PC-3 (cell line): ENCODE measurements at regions not wholly inside any gene's neighbourhood (a gene's known extent, or its start where the extent isn't known, plus 50 kb on each side); places are given as distances from the start of the nearest gene placed in this dataset.

Experiments
- ATAC-seq: fragments of 200-7000 bp; cut with Tn5 transposase; 2 replicates; pipeline ENCODE4 v1.9.1; 2020; ENCODE audit warnings: mild to moderate bottlenecking, moderate library complexity
- BruUV-seq: library from RNA; stranded (reverse); fragments of 400-500 nt; replicated peaks from 2 replicates; lab custom pipeline; 2021; lab: Mats Ljungman, UMichigan
- CTCF ChIA-PET: fragments of 300-600 bp; sonication (Branson Sonifier 250); formaldehyde crosslinking; loops from one replicate; lab custom pipeline; 2022; ENCODE audit warnings: antibody characterized with exemption; lab: Charles Lee
- POLR2A ChIA-PET: fragments of 300-600 bp; sonication (Branson Sonifier 250); formaldehyde crosslinking; loops from one replicate; lab custom pipeline; 2022; ENCODE audit warnings: antibody characterized with exemption; ENCODE audit not compliant: unreplicated experiment; lab: Charles Lee
- DNase-seq: peaks from one replicate; pipeline ENCODE4 v3.0.0-alpha.2; 2015
- H2AFZ ChIP-seq: fragments of 300-600 bp; sonication (generic); 2 replicates; pipeline ENCODE4 v1.6.0; 2016; ENCODE audit warnings: antibody characterized with exemption, low read length
- H3F3A ChIP-seq: fragments of 300-600 bp; sonication (generic); one replicate; pipeline ENCODE4 v1.6.0; 2017; ENCODE audit warnings: antibody characterized with exemption, low read length, control low read depth, mild to moderate bottlenecking; ENCODE audit not compliant: unreplicated experiment
- H3K27ac ChIP-seq: fragments of 300-600 bp; sonication (generic); 2 replicates; pipeline ENCODE4 v1.5.1; 2016; ENCODE audit warnings: mild to moderate bottlenecking, low read length
- H3K27me3 ChIP-seq: fragments of 300-600 bp; sonication (generic); 2 replicates; pipeline ENCODE4 v1.6.1; 2016; ENCODE audit warnings: low read length, mixed read lengths
- H3K36me3 ChIP-seq: fragments of 300-600 bp; sonication (generic); 2 replicates; pipeline ENCODE4 v1.6.1; 2016; ENCODE audit warnings: low read depth, mixed run types, low read length, mixed read lengths
- H3K4me1 ChIP-seq: fragments of 300-600 bp; sonication (generic); 2 replicates; pipeline ENCODE4 v1.5.1; 2016; ENCODE audit warnings: low read length; ENCODE audit not compliant: insufficient read depth
- H3K4me2 ChIP-seq: fragments of 300-600 bp; sonication (generic); 2 replicates; pipeline ENCODE4 v1.6.0; 2016; ENCODE audit warnings: low read length
- H3K4me3 ChIP-seq: fragments of 300-600 bp; sonication (generic); 2 replicates; pipeline ENCODE4 v1.5.1; 2016; ENCODE audit warnings: mild to moderate bottlenecking, low read length, mixed read lengths
- H3K79me2 ChIP-seq: fragments of 300-600 bp; sonication (generic); 2 replicates; pipeline ENCODE4 v1.6.1; 2017; ENCODE audit warnings: low read length, mixed read lengths
- H3K9ac ChIP-seq: fragments of 300-600 bp; sonication (generic); 2 replicates; pipeline ENCODE4 v1.6.0; 2016; ENCODE audit warnings: mild to moderate bottlenecking, low read length
- H3K9me2 ChIP-seq: fragments of 300-600 bp; sonication (generic); replicated peaks from 2 replicates; pipeline ENCODE4 v1.6.1; 2016; ENCODE audit warnings: mixed run types, low read length, mixed read lengths
- H3K9me3 ChIP-seq: fragments of 300-600 bp; sonication (generic); 2 replicates; pipeline ENCODE4 v1.6.1; 2016; ENCODE audit warnings: low read length, mixed read lengths
- H4K20me1 ChIP-seq: fragments of 300-600 bp; sonication (generic); 2 replicates; pipeline ENCODE4 v1.6.1; 2016; ENCODE audit warnings: low read length, mixed read lengths
- CTCF ChIP-seq: fragments of 300-600 bp; sonication (generic); conservative IDR thresholded peaks from 2 replicates; pipeline ENCODE4 v1.5.1; 2017; ENCODE audit warnings: antibody characterized with exemption, low read depth, mild to moderate bottlenecking, low read length
- EZH2 ChIP-seq: fragments of 300-600 bp; sonication (generic); IDR thresholded peaks from one replicate; pipeline ENCODE4 v1.6.1; 2017; ENCODE audit warnings: antibody characterized with exemption, mild to moderate bottlenecking, low read length; ENCODE audit not compliant: unreplicated experiment
- EZH2phosphoT487 ChIP-seq: fragments of 300-600 bp; sonication (generic); IDR thresholded peaks from 2 replicates; pipeline ENCODE4 v1.6.1; 2018; ENCODE audit warnings: mild to moderate bottlenecking, antibody characterized with exemption, low read length, borderline replicate concordance
- intact Hi-C: fragments of 100-400 bp; cut with micrococcal nuclease; formaldehyde crosslinking; loops from 2 replicates; pipeline ENCODE4 v1.9.0; 2023

GRCh38 chr13:50406831-50407230 is 391.6 kb downstream of the KCNRG start:
- no peak overlapping the region for H3K27ac ChIP-seq

GRCh38 chr13:50408068-50408467 is 392.8 kb downstream of the KCNRG start:
- no peaks in the 10 kb centered on the region for H3K79me2 ChIP-seq
- no peak overlapping the region for H3K4me3 ChIP-seq
- ATAC-seq: no peak
- H3K4me1 ChIP-seq: peaks cover 46% of the 10 kb centered on the region
- no peak overlapping the region for H3K4me2 ChIP-seq
- POLR2A ChIA-PET: no interaction called here
- H2AFZ ChIP-seq: no peak overlapping the region
- H3K9me2 ChIP-seq: no peaks in the 10 kb centered on the region
- H3K36me3 ChIP-seq: no peaks in the 10 kb centered on the region
- CTCF ChIA-PET: no interaction called here
- DNase-seq: no peak
- H4K20me1 ChIP-seq: no peaks in the 10 kb centered on the region
- H3F3A ChIP-seq: no peaks in the 10 kb centered on the region
- no peaks in the 10 kb centered on the region for H3K27me3 ChIP-seq
- H3K27ac ChIP-seq: peak overlapping the region; percentile 28
- no peak overlapping the region for H3K9ac ChIP-seq
- no peaks in the 10 kb centered on the region for H3K9me3 ChIP-seq
- intact Hi-C loops: loop anchor here (5.0 kb wide), 1 partner anchor 41 kb away; no protein-coding TSS in a partner anchor
- TF ChIP-seq EZH2phosphoT487 (no peak), CTCF (no peak), EZH2 (no peak)
- BruUV-seq: no TSS peak

More at GRCh38 chr13:50406831-50407230, 391.6 kb downstream of the KCNRG start:
- ATAC-seq (no peak), DNase-seq (no peak)
- Histone ChIP-seq H3K27me3 (no peaks in the 10 kb centered on the region), H3K79me2 (no peaks in the 10 kb centered on the region), H4K20me1 (no peaks in the 10 kb centered on the region), H3K9me2 (no peaks in the 10 kb centered on the region), H3K9ac (no peak overlapping the region), H3K4me1 (peaks cover 46% of the 10 kb centered on the region), H3K4me2 (no peak overlapping the region), H3K9me3 (no peaks in the 10 kb centered on the region), H3F3A (no peaks in the 10 kb centered on the region), H3K4me3 (no peak overlapping the region), H2AFZ (no peak overlapping the region), H3K36me3 (no peaks in the 10 kb centered on the region)
- intact Hi-C loops: loop anchor here (5.0 kb wide), 1 partner anchor 40 kb away; no protein-coding TSS in a partner anchor
- no peak for TF ChIP-seq EZH2
- TF ChIP-seq EZH2phosphoT487: no peak
- no peak for TF ChIP-seq CTCF
- BruUV-seq: no TSS peak
- ChIA-PET CTCF (interaction anchor here (0.5 kb wide), 1 partner anchor 221 kb away, joined by 3 read pairs; no protein-coding TSS in a partner anchor), POLR2A (no interaction called here)

GRCh38 chr13:50409220-50409619 is 394.0 kb downstream of the KCNRG start:
- no peaks in the 10 kb centered on the region for H3K27me3 ChIP-seq
- no peaks in the 10 kb centered on the region for H3K36me3 ChIP-seq
- H3K9me3 ChIP-seq: no peaks in the 10 kb centered on the region
- no peaks in the 10 kb centered on the region for H3F3A ChIP-seq
- TF ChIP-seq EZH2phosphoT487 (no peak), EZH2 (no peak), CTCF (no peak)
- no TSS peak for BruUV-seq
- ChIA-PET CTCF (no interaction called here), POLR2A (no interaction called here)
- no peaks in the 10 kb centered on the region for H3K79me2 ChIP-seq
- no peaks in the 10 kb centered on the region for H4K20me1 ChIP-seq
- no peak overlapping the region for H3K9ac ChIP-seq
- H3K27ac ChIP-seq: peak overlapping the region; percentile 28; the same call in 1 of the 2 replicates
- peaks cover 41% of the 10 kb centered on the region for H3K4me1 ChIP-seq
- H2AFZ ChIP-seq: no peak overlapping the region
- no peak overlapping the region for H3K4me2 ChIP-seq
- intact Hi-C loops: loop anchor here (5.0 kb wide), 1 partner anchor 42 kb away; no protein-coding TSS in a partner anchor
- H3K9me2 ChIP-seq: no peaks in the 10 kb centered on the region
- no peak overlapping the region for H3K4me3 ChIP-seq
- DNase-seq (no peak), ATAC-seq (no peak)
